C4-2B (cell line): ENCODE measurements at regions not wholly inside any gene's neighbourhood (a gene's known extent, or its start where the extent isn't known, plus 50 kb on each side); places are given as distances from the start of the nearest gene placed in this dataset.

Source experiments
- ZFX ChIP-seq: fragments of 450-650 bp; IDR thresholded peaks from 2 replicates; pipeline ENCODE4 v1.6.1; 2017
- TF ChIP-seq, protein P1 (sequence below): fragments of 450-650 bp; conservative IDR thresholded peaks from 2 replicates; pipeline ENCODE4 v1.5.1; 2017; ENCODE audit warnings: mild to moderate bottlenecking

GRCh38 chr11:32028201-32028600 is 62.7 kb upstream of the RCN1 start:
- TF ChIP-seq, protein P1, sequence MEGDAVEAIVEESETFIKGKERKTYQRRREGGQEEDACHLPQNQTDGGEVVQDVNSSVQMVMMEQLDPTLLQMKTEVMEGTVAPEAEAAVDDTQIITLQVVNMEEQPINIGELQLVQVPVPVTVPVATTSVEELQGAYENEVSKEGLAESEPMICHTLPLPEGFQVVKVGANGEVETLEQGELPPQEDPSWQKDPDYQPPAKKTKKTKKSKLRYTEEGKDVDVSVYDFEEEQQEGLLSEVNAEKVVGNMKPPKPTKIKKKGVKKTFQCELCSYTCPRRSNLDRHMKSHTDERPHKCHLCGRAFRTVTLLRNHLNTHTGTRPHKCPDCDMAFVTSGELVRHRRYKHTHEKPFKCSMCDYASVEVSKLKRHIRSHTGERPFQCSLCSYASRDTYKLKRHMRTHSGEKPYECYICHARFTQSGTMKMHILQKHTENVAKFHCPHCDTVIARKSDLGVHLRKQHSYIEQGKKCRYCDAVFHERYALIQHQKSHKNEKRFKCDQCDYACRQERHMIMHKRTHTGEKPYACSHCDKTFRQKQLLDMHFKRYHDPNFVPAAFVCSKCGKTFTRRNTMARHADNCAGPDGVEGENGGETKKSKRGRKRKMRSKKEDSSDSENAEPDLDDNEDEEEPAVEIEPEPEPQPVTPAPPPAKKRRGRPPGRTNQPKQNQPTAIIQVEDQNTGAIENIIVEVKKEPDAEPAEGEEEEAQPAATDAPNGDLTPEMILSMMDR: no peak
- TF ChIP-seq ZFX: no peak
